OCI-LY1 (cell line): ENCODE measurements at regions not wholly inside any gene's neighbourhood (a gene's known extent, or its start where the extent isn't known, plus 50 kb on each side); places are given as distances from the start of the nearest gene placed in this dataset.

Experiments
- H2AFZ ChIP-seq: fragments of 200-600 bp; sonication (generic), shearing (Covaris generic); 2 replicates; pipeline ENCODE4 v1.6.0; 2014; ENCODE audit warnings: antibody characterized with exemption, mild to moderate bottlenecking, low read length
- H3F3A ChIP-seq: fragments of 200-600 bp; sonication (generic), shearing (Covaris generic); 2 replicates; pipeline ENCODE4 v1.6.0; 2014; ENCODE audit warnings: mild to moderate bottlenecking, antibody characterized with exemption, low read length, moderate library complexity; ENCODE audit not compliant: insufficient read depth
- H3K27ac ChIP-seq: fragments of 200-600 bp; sonication (generic); 2 replicates; pipeline ENCODE4 v1.5.1; 2014; ENCODE audit warnings: low read length, mixed run types, mild to moderate bottlenecking, low read depth; ENCODE audit not compliant: poor library complexity, severe bottlenecking
- H3K27me3 ChIP-seq: fragments of 200-600 bp; sonication (generic); 2 replicates; pipeline ENCODE4 v1.6.0; 2014; ENCODE audit warnings: antibody characterized with exemption, mild to moderate bottlenecking, low read length, moderate library complexity; ENCODE audit not compliant: insufficient read depth
- H3K36me3 ChIP-seq: fragments of 200-600 bp; sonication (generic); 2 replicates; pipeline ENCODE4 v1.6.1; 2014; ENCODE audit warnings: mild to moderate bottlenecking, antibody characterized with exemption, low read length, moderate library complexity, mixed read lengths; ENCODE audit not compliant: insufficient read depth
- H3K4me1 ChIP-seq: fragments of 200-600 bp; sonication (generic); 2 replicates; pipeline ENCODE4 v1.5.1; 2014; ENCODE audit warnings: mild to moderate bottlenecking, low read length, moderate library complexity; ENCODE audit not compliant: insufficient read depth, severe bottlenecking
- H3K4me2 ChIP-seq: fragments of 200-600 bp; sonication (generic), shearing (Covaris generic); 2 replicates; pipeline ENCODE4 v1.6.1; 2014; ENCODE audit warnings: low read length
- H3K4me3 ChIP-seq: fragments of 200-600 bp; sonication (generic); 2 replicates; pipeline ENCODE4 v1.5.1; 2014; ENCODE audit warnings: low read length, low read depth, mild to moderate bottlenecking, mixed read lengths; ENCODE audit not compliant: poor library complexity, severe bottlenecking
- H3K79me2 ChIP-seq: fragments of 200-600 bp; shearing (Covaris generic); 2 replicates; pipeline ENCODE4 v1.6.1; 2016; ENCODE audit warnings: mixed run types, low read length, mixed read lengths; ENCODE audit not compliant: insufficient read depth
- H3K9ac ChIP-seq: fragments of 200-600 bp; sonication (generic), shearing (Covaris generic); 2 replicates; pipeline ENCODE4 v1.6.1; 2014; ENCODE audit warnings: mild to moderate bottlenecking, low read length, mixed read lengths
- H3K9me2 ChIP-seq: fragments of 200-600 bp; sonication (generic), shearing (Covaris generic); 2 replicates; pipeline ENCODE4 v1.6.1; 2014; ENCODE audit warnings: low read depth, mild to moderate bottlenecking, low read length, mixed read lengths
- H3K9me3 ChIP-seq: fragments of 200-600 bp; shearing (Covaris generic); 2 replicates; pipeline ENCODE4 v1.6.1; 2014; ENCODE audit warnings: low read length, mixed read lengths
- H4K20me1 ChIP-seq: fragments of 200-600 bp; sonication (generic), shearing (Covaris generic); 2 replicates; pipeline ENCODE4 v1.6.0; 2016; ENCODE audit warnings: mild to moderate bottlenecking, low read length; ENCODE audit not compliant: insufficient read depth
- CTCF ChIP-seq: fragments of 200-600 bp; sonication (generic), shearing (Covaris generic); IDR thresholded peaks from 2 replicates; pipeline ENCODE4 v1.5.1; 2017; ENCODE audit warnings: mild to moderate bottlenecking, antibody characterized with exemption, low read length, moderate library complexity, mixed read lengths
- EZH2 ChIP-seq: fragments of 200-600 bp; sonication (generic), shearing (Covaris generic); IDR thresholded peaks from 2 replicates; pipeline ENCODE4 v1.8.0; 2017; ENCODE audit warnings: borderline replicate concordance, mixed run types, mild to moderate bottlenecking, antibody characterized with exemption, low read length, moderate library complexity, mixed read lengths

GRCh38 chr18:42425025-42425424 is 470.0 kb downstream of the PIK3C3 start:
- no peaks in the 10 kb centered on the region for H3K9me2 ChIP-seq
- H4K20me1 ChIP-seq: no peaks in the 10 kb centered on the region
- no peaks in the 10 kb centered on the region for H3K9me3 ChIP-seq
- H3K4me1 ChIP-seq: no peaks in the 10 kb centered on the region
- no peak overlapping the region for H3K9ac ChIP-seq
- H3K36me3 ChIP-seq: no peaks in the 10 kb centered on the region
- H3F3A ChIP-seq: no peaks in the 10 kb centered on the region
- H3K27me3 ChIP-seq: no peaks in the 10 kb centered on the region
- no peak overlapping the region for H3K4me2 ChIP-seq
- no peak overlapping the region for H2AFZ ChIP-seq
- H3K79me2 ChIP-seq: no peaks in the 10 kb centered on the region
- H3K4me3 ChIP-seq: no peak overlapping the region
- H3K27ac ChIP-seq: no peak overlapping the region
- no peak for TF ChIP-seq CTCF
- no peak for TF ChIP-seq EZH2

- Histone ChIP-seq H2AFZ (no peak overlapping the region), H3K4me1 (no peaks in the 10 kb centered on the region), H3K27me3 (no peaks in the 10 kb centered on the region), H3K36me3 (no peaks in the 10 kb centered on the region), H3K9me3 (no peaks in the 10 kb centered on the region), H3K9ac (no peak overlapping the region), H3K79me2 (no peaks in the 10 kb centered on the region), H3K27ac (no peak overlapping the region), H4K20me1 (no peaks in the 10 kb centered on the region), H3F3A (no peaks in the 10 kb centered on the region), H3K9me2 (no peaks in the 10 kb centered on the region), H3K4me3 (no peak overlapping the region), H3K4me2 (no peak overlapping the region)
- TF ChIP-seq EZH2 (no peak), CTCF (no peak)
Measured at GRCh38 chr18:42426496-42427015, 471.5 kb downstream of the PIK3C3 start.

- H3K4me1 ChIP-seq: no peaks in the 10 kb centered on the region
- no peaks in the 10 kb centered on the region for H3K27me3 ChIP-seq
- no peaks in the 10 kb centered on the region for H3K9me3 ChIP-seq
- no peaks in the 10 kb centered on the region for H3K36me3 ChIP-seq
- no peak overlapping the region for H3K4me2 ChIP-seq
- no peak overlapping the region for H3K27ac ChIP-seq
- no peak overlapping the region for H3K4me3 ChIP-seq
- no peaks in the 10 kb centered on the region for H3K79me2 ChIP-seq
- TF ChIP-seq CTCF (no peak), EZH2 (no peak)
- H4K20me1 ChIP-seq: no peaks in the 10 kb centered on the region
- H3K9ac ChIP-seq: no peak overlapping the region
- H3F3A ChIP-seq: no peaks in the 10 kb centered on the region
- H2AFZ ChIP-seq: no peak overlapping the region
- H3K9me2 ChIP-seq: no peaks in the 10 kb centered on the region
Measured at GRCh38 chr18:42429196-42429595, 474.2 kb downstream of the PIK3C3 start.
